Fibroblast of lung (primary cell): ENCODE measurements at regions not wholly inside any gene's neighbourhood (a gene's known extent, or its start where the extent isn't known, plus 50 kb on each side); places are given as distances from the start of the nearest gene placed in this dataset.

Experiments
- DNase-seq, 2 donors: peaks; one replicate each; pipeline versions ENCODE4 v3.0.0 to v3.0.0-alpha.2; 2010; ENCODE audit warnings: low read depth in 2 of 2
- H2AFZ ChIP-seq: 2 replicates; pipeline ENCODE4 v1.5.1; 2012; ENCODE audit warnings: low read length, control low read depth, inconsistent platforms
- H3K27ac ChIP-seq: 2 replicates; pipeline ENCODE4 v1.5.1; 2011; ENCODE audit warnings: low read length, control low read depth; ENCODE audit not compliant: insufficient read depth
- H3K27me3 ChIP-seq: 2 replicates; pipeline ENCODE4 v1.5.1; 2011; ENCODE audit warnings: mild to moderate bottlenecking, low read length; ENCODE audit not compliant: control insufficient read depth, insufficient read depth
- H3K36me3 ChIP-seq: 2 replicates; pipeline ENCODE4 v1.5.1; 2011; ENCODE audit warnings: low read length; ENCODE audit not compliant: control insufficient read depth, insufficient read depth
- H3K4me1 ChIP-seq: 2 replicates; pipeline ENCODE4 v1.5.1; 2011; ENCODE audit warnings: low read length; ENCODE audit not compliant: control insufficient read depth, insufficient read depth; ENCODE audit errors: extremely low read depth
- H3K4me2 ChIP-seq: 2 replicates; pipeline ENCODE4 v1.5.1; 2011; ENCODE audit warnings: low read length, control low read depth; ENCODE audit not compliant: insufficient read depth; ENCODE audit errors: extremely low read depth
- H3K4me3 ChIP-seq, 4 experiments: fragments of 200-600 bp in 1 of 4; sonication (generic) in 1 of 4; replicated peaks in 1 of 4; 2 replicates each; pipeline ENCODE4 v1.5.1; 2011 to 2016; ENCODE audit warnings: low read length in 4 of 4, low read depth in 3 of 4, mild to moderate bottlenecking in 3 of 4, control low read depth in 2 of 4, inconsistent platforms in 1 of 4, mixed read lengths in 1 of 4; ENCODE audit not compliant: insufficient read depth in 1 of 4; ENCODE audit errors: control extremely low read depth in 1 of 4
- H3K79me2 ChIP-seq: 2 replicates; pipeline ENCODE4 v1.5.1; 2012; ENCODE audit warnings: mild to moderate bottlenecking, low read length, inconsistent platforms; ENCODE audit not compliant: control insufficient read depth, insufficient read depth
- H3K9ac ChIP-seq: 2 replicates; pipeline ENCODE4 v1.5.1; 2011; ENCODE audit warnings: mild to moderate bottlenecking, low read length, control low read depth; ENCODE audit not compliant: insufficient read depth
- H3K9me3 ChIP-seq: 2 replicates; pipeline ENCODE4 v1.5.1; 2012; ENCODE audit warnings: low read depth, low read length; ENCODE audit not compliant: control insufficient read depth, insufficient read depth
- H4K20me1 ChIP-seq: 2 replicates; pipeline ENCODE4 v1.5.1; 2011; ENCODE audit warnings: low read length; ENCODE audit not compliant: control insufficient read depth, insufficient read depth; ENCODE audit errors: extremely low read depth
- CTCF ChIP-seq, 2 donors: IDR thresholded peaks in 1 of 2; conservative IDR thresholded peaks in 1 of 2; 1 replicate in 1 of 2; 2 replicates in 1 of 2; pipeline ENCODE4 v1.5.1; 2011 to 2012; ENCODE audit warnings: low read length in 2 of 2, control low read depth in 1 of 2, inconsistent platforms in 1 of 2, low read depth in 1 of 2, mild to moderate bottlenecking in 1 of 2
- EZH2 ChIP-seq: IDR thresholded peaks from 2 replicates; pipeline ENCODE4 v1.5.1; 2012; ENCODE audit warnings: low read length, control low read depth, mild to moderate bottlenecking; ENCODE audit errors: missing control alignments

- Histone ChIP-seq H3K4me2 (no peak overlapping the region), H3K9ac (no peak overlapping the region), H3K4me1 (no peaks in the 10 kb centered on the region), H2AFZ (no peak overlapping the region), H3K9me3 (no peaks in the 10 kb centered on the region), H3K27ac (no peak overlapping the region), H3K4me3 (no peak overlapping the region), H3K27me3 (no peaks in the 10 kb centered on the region), H3K36me3 (no peaks in the 10 kb centered on the region), H4K20me1 (no peaks in the 10 kb centered on the region), H3K79me2 (no peaks in the 10 kb centered on the region)
- TF ChIP-seq EZH2, result no peak
- TF ChIP-seq CTCF (conservative IDR thresholded peaks at IDR 0.05 in 1 of 2, IDR thresholded peaks at IDR 0.05 in 1 of 2; ENCODE audit: low read depth in 1 of 2, low read length in 2 of 2), result no peak
- no peak for DNase-seq
These were observed 163.9 kb upstream of the LCORL start for GRCh38 chr4:18185491-18185890.

- no peaks in the 10 kb centered on the region for H3K9me3 ChIP-seq
- no peak overlapping the region for H2AFZ ChIP-seq
- no peak overlapping the region for H3K4me2 ChIP-seq
- no peaks in the 10 kb centered on the region for H3K27me3 ChIP-seq
- no peak overlapping the region for H3K4me3 ChIP-seq
- no peak overlapping the region for H3K9ac ChIP-seq
- no peak for DNase-seq
- TF ChIP-seq EZH2 (no peak), CTCF (conservative IDR thresholded peaks at IDR 0.05 in 1 of 2, IDR thresholded peaks at IDR 0.05 in 1 of 2; ENCODE audit: low read depth in 1 of 2, low read length in 2 of 2) (no peak)
- H4K20me1 ChIP-seq, result no peaks in the 10 kb centered on the region
- no peak overlapping the region for H3K27ac ChIP-seq
- no peaks in the 10 kb centered on the region for H3K79me2 ChIP-seq
- no peaks in the 10 kb centered on the region for H3K36me3 ChIP-seq
- no peaks in the 10 kb centered on the region for H3K4me1 ChIP-seq
These were observed 159.3 kb upstream of the LCORL start for GRCh38 chr4:18180892-18181291.

GRCh38 chr4:18180122-18180521 is 158.6 kb upstream of the LCORL start:
- Histone ChIP-seq H3K27ac (no peak overlapping the region), H3K4me2 (no peak overlapping the region), H3K27me3 (no peaks in the 10 kb centered on the region), H3K79me2 (no peaks in the 10 kb centered on the region), H3K4me1 (no peaks in the 10 kb centered on the region), H3K4me3 (no peak overlapping the region), H3K9ac (no peak overlapping the region), H4K20me1 (no peaks in the 10 kb centered on the region), H3K9me3 (no peaks in the 10 kb centered on the region), H3K36me3 (no peaks in the 10 kb centered on the region), H2AFZ (no peak overlapping the region)
- TF ChIP-seq CTCF (conservative IDR thresholded peaks at IDR 0.05 in 1 of 2, IDR thresholded peaks at IDR 0.05 in 1 of 2; ENCODE audit: low read depth in 1 of 2, low read length in 2 of 2), result no peak
- TF ChIP-seq EZH2, result no peak
- DNase-seq, result no peak
